GM19035 (cell line): ENCODE measurements at regions not wholly inside any gene's neighbourhood (a gene's known extent, or its start where the extent isn't known, plus 50 kb on each side); places are given as distances from the start of the nearest gene placed in this dataset.
A peak's percentile ranks its signal among the peaks of the same experiment; 100 is the strongest.
"Not testable (repeated sequence)": the region's sequence is repeated elsewhere in the genome, so short reads cannot be mapped to it uniquely, and the experiment has no call there.

Experiments
- ATAC-seq: cut with Tn5 transposase; IDR thresholded peaks from one replicate; pipeline ENCODE4 v1.9.1; 2021; ENCODE audit not compliant: unreplicated experiment

GRCh38 chr5:85994653-85995052 is 623.1 kb upstream of the COX7C start:
- ATAC-seq = not testable (repeated sequence)

- no peak for ATAC-seq
These were observed 619.1 kb upstream of the COX7C start for GRCh38 chr5:85998656-85999055.

GRCh38 chr5:86008293-86008692 is 609.4 kb upstream of the COX7C start:
- no peak for ATAC-seq

- no peak for ATAC-seq
These were observed 609.0 kb upstream of the COX7C start for GRCh38 chr5:86008704-86009103.

GRCh38 chr5:86011937-86012336 is 605.8 kb upstream of the COX7C start:
- ATAC-seq = no peak

- ATAC-seq = no peak
These were observed 588.4 kb upstream of the COX7C start for GRCh38 chr5:86029308-86029707.

- no peak for ATAC-seq
These were observed 587.0 kb upstream of the COX7C start for GRCh38 chr5:86030753-86031152.

GRCh38 chr5:86038566-86038965 is 579.2 kb upstream of the COX7C start:
- no peak for ATAC-seq

GRCh38 chr5:86039351-86039750 is 578.4 kb upstream of the COX7C start:
- no peak for ATAC-seq

- ATAC-seq = no peak
These were observed 547.0 kb upstream of the COX7C start for GRCh38 chr5:86070719-86071118.

GRCh38 chr5:86074297-86074696 is 543.4 kb upstream of the COX7C start:
- no peak for ATAC-seq

- ATAC-seq = no peak
These were observed 542.6 kb upstream of the COX7C start for GRCh38 chr5:86075139-86075538.

- ATAC-seq = no peak
These were observed 522.6 kb upstream of the COX7C start for GRCh38 chr5:86095092-86095491.

- no peak for ATAC-seq
These were observed 515.8 kb upstream of the COX7C start for GRCh38 chr5:86101966-86102365.

GRCh38 chr5:86108825-86109224 is 508.9 kb upstream of the COX7C start:
- no peak for ATAC-seq

- ATAC-seq = no peak
These were observed 505.5 kb upstream of the COX7C start for GRCh38 chr5:86112249-86112648.

- ATAC-seq = no peak
These were observed 502.6 kb upstream of the COX7C start for GRCh38 chr5:86115164-86115563.

- peak; percentile 62 for ATAC-seq
These were observed 499.2 kb upstream of the COX7C start for GRCh38 chr5:86118542-86118941.

- ATAC-seq = no peak
These were observed 493.4 kb upstream of the COX7C start for GRCh38 chr5:86124333-86124732.

- no peak for ATAC-seq
These were observed 491.8 kb upstream of the COX7C start for GRCh38 chr5:86125731-86126601.

GRCh38 chr5:86127696-86128095 is 490.0 kb upstream of the COX7C start:
- ATAC-seq = no peak

- no peak for ATAC-seq
These were observed 488.7 kb upstream of the COX7C start for GRCh38 chr5:86129009-86129408.

GRCh38 chr5:86137297-86137696 is 480.4 kb upstream of the COX7C start:
- ATAC-seq = no peak
